ENCODE measurements at regions not wholly inside any gene's neighbourhood (a gene's known extent, or its start where the extent isn't known, plus 50 kb on each side); places are given as distances from the start of the nearest gene placed in this dataset.

- TF ChIP-seq CTCF (IDR thresholded peaks at IDR 0.05) (no peak), POLR2A (IDR thresholded peaks at IDR 0.05) (no peak)
Observed at GRCh38 chr16:75943705-75944514, 217.6 kb upstream of the CPHXL start.
